GM12874 (cell line): ENCODE measurements at regions not wholly inside any gene's neighbourhood (a gene's known extent, or its start where the extent isn't known, plus 50 kb on each side); places are given as distances from the start of the nearest gene placed in this dataset.

Source experiments
- CTCF ChIP-seq: IDR thresholded peaks from 2 replicates; pipeline ENCODE4 v1.5.1; 2011; ENCODE audit warnings: low read depth, mild to moderate bottlenecking, control low read depth, low read length, moderate library complexity; ENCODE audit not compliant: insufficient read depth

GRCh38 chr13:44243198-44243857 lies 130.3 kb upstream of the SERP2 start:
- peak; percentile 33 for TF ChIP-seq CTCF

GRCh38 chr13:44244288-44244687 lies 129.3 kb upstream of the SERP2 start:
- TF ChIP-seq CTCF: no peak

- TF ChIP-seq CTCF: no peak
Observed at GRCh38 chr13:44249431-44249836, 124.2 kb upstream of the SERP2 start.

- TF ChIP-seq CTCF: no peak
Observed at GRCh38 chr13:44252938-44253337, 120.7 kb upstream of the SERP2 start.

- no peak for TF ChIP-seq CTCF
Observed at GRCh38 chr13:44255771-44256364, 117.8 kb upstream of the SERP2 start.

- no peak for TF ChIP-seq CTCF
Observed at GRCh38 chr13:44257796-44258195, 115.8 kb upstream of the SERP2 start.

- TF ChIP-seq CTCF: no peak
Observed at GRCh38 chr13:44259045-44260027, 114.3 kb upstream of the SERP2 start.
